HAP-1 (cell line): ENCODE measurements at regions not wholly inside any gene's neighbourhood (a gene's known extent, or its start where the extent isn't known, plus 50 kb on each side); places are given as distances from the start of the nearest gene placed in this dataset.

Source experiments
- DNase-seq, 2 experiments: peaks; one replicate each; pipeline ENCODE4 v3.0.0-alpha.2; 2016 to 2020; ENCODE audit warnings: low spot score in 2 of 2
- H3K27me3 ChIP-seq: fragments of 250-450 bp; sonication (Bioruptor Pico); 2 replicates; pipeline ENCODE4 v1.5.1; 2020; ENCODE audit warnings: low read depth, mild to moderate bottlenecking, moderate library complexity
- H3K36me3 ChIP-seq: fragments of 250-450 bp; sonication (Bioruptor Pico); replicated peaks from 2 replicates; pipeline ENCODE4 v1.5.1; 2020; ENCODE audit warnings: mild to moderate bottlenecking
- H3K4me1 ChIP-seq: fragments of 250-450 bp; sonication (Bioruptor Pico); 2 replicates; pipeline ENCODE4 v1.5.1; 2020; ENCODE audit warnings: mild to moderate bottlenecking
- H3K4me3 ChIP-seq: fragments of 250-450 bp; sonication (Bioruptor Pico); 2 replicates; pipeline ENCODE4 v1.5.1; 2020; ENCODE audit warnings: mild to moderate bottlenecking, moderate library complexity
- H3K9me3 ChIP-seq: fragments of 250-450 bp; sonication (Bioruptor Pico); 2 replicates; pipeline ENCODE4 v1.5.1; 2020; ENCODE audit warnings: mild to moderate bottlenecking, moderate library complexity
- in situ Hi-C: fragments of 300-500 bp; cut with MboI; formaldehyde crosslinking; loops from 3 replicates; pipeline ENCODE4 v1.14.3; 2020; ENCODE audit warnings: low sequenced_read_pairs, inconsistent platforms, mixed read lengths

DNA sequence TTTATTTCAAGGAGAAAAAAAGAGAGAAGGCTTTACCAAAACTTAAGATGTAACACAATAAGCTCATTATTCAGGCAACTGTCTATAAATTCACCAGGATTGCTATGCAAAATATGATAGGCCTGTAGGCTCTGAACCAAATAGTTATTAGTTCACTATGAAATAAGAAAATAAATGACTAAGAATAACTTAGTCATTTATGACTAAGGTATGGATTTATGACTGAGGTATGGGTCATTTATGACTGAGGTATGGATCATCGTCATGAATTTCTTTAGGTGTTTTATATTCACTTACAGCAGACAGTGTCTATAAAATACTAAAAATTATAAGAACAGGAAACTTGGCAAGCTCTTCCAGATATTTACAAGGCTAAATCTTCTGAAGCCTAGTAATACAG is 52.1 kb upstream of the SNX9 start:
- in situ Hi-C loops, result no loop called here
- H3K4me3 ChIP-seq, result no peak overlapping the region
- no peaks in the 10 kb centered on the region for H3K36me3 ChIP-seq
- no peaks in the 10 kb centered on the region for H3K27me3 ChIP-seq
- DNase-seq, result no peak
- peaks cover 8% of the 10 kb centered on the region for H3K4me1 ChIP-seq
- H3K9me3 ChIP-seq, result no peaks in the 10 kb centered on the region

- peaks cover 8% of the 10 kb centered on the region for H3K4me1 ChIP-seq
- DNase-seq, result no peak
- no peak overlapping the region for H3K4me3 ChIP-seq
- no peaks in the 10 kb centered on the region for H3K9me3 ChIP-seq
- in situ Hi-C loops, result no loop called here
- no peaks in the 10 kb centered on the region for H3K36me3 ChIP-seq
- H3K27me3 ChIP-seq, result no peaks in the 10 kb centered on the region
Observed at GRCh38 chr6:157772820-157773219, 50.2 kb upstream of the SNX9 start.
